OCI-LY1 (cell line): ENCODE measurements at regions not wholly inside any gene's neighbourhood (a gene's known extent, or its start where the extent isn't known, plus 50 kb on each side); places are given as distances from the start of the nearest gene placed in this dataset.

Source experiments
- CTCF ChIP-seq: fragments of 200-600 bp; sonication (generic), shearing (Covaris generic); IDR thresholded peaks from 2 replicates; pipeline ENCODE4 v1.5.1; 2017; ENCODE audit warnings: mild to moderate bottlenecking, antibody characterized with exemption, low read length, moderate library complexity, mixed read lengths
- EZH2 ChIP-seq: fragments of 200-600 bp; sonication (generic), shearing (Covaris generic); IDR thresholded peaks from 2 replicates; pipeline ENCODE4 v1.8.0; 2017; ENCODE audit warnings: borderline replicate concordance, mixed run types, mild to moderate bottlenecking, antibody characterized with exemption, low read length, moderate library complexity, mixed read lengths

GRCh38 chr6:169343886-169344749 is 90.5 kb upstream of the THBS2 start:
- TF ChIP-seq CTCF = no peak
- TF ChIP-seq EZH2 = no peak
